NT2/D1 (cell line): ENCODE measurements at regions not wholly inside any gene's neighbourhood (a gene's known extent, or its start where the extent isn't known, plus 50 kb on each side); places are given as distances from the start of the nearest gene placed in this dataset.

Experiments
- YY1 ChIP-seq: IDR thresholded peaks from 2 replicates; pipeline ENCODE4 v1.6.1; 2011; ENCODE audit not compliant: insufficient read length, insufficient read depth
- ZNF274 ChIP-seq: IDR thresholded peaks from 2 replicates; pipeline ENCODE4 v1.6.1; 2011; ENCODE audit warnings: mild to moderate bottlenecking, low read depth, low read length

DNA sequence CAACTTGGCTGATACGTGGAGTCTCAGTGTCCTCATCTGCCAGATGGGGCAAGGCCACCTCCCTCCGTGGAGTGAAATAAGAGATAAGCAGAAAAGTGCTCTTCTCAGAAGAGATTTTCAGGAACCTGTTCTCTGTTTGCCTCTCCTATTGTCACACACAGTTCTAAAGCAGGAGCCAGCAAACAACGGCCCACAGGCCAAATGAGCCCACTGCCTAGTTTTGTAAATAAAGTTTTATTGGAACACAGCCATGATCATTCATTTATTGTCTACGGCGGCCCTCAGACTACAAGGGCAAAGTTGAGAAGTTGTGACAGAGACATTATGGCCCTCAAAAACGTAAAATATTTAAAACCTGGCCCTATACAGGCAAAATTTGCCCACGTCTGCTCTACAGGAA, 256.8 kb upstream of the IGF1R start:
- no peak for TF ChIP-seq ZNF274
- no peak for TF ChIP-seq YY1
